IMR-90 (cell line): ENCODE measurements at regions not wholly inside any gene's neighbourhood (a gene's known extent, or its start where the extent isn't known, plus 50 kb on each side); places are given as distances from the start of the nearest gene placed in this dataset.

Experiments used
- ATAC-seq: fragments of 200-7000 bp; cut with Tn5 transposase; 2 replicates; pipeline ENCODE4 v1.9.1; 2020; ENCODE audit warnings: low read depth, mild to moderate bottlenecking, moderate library complexity
- BruUV-seq: library from RNA; stranded (reverse); fragments of 400-500 nt; replicated peaks from 2 replicates; lab custom pipeline; 2021; lab: Mats Ljungman, UMichigan
- CTCF ChIA-PET: fragments of 300-600 bp; formaldehyde crosslinking; extraction: SDS; loops from one replicate; lab custom pipeline; 2021; ENCODE audit warnings: antibody characterized with exemption; lab: Yijun Ruan, JAX
- POLR2A ChIA-PET: fragments of 300-600 bp; sonication (Branson Sonifier 250); formaldehyde crosslinking; loops from one replicate; lab custom pipeline; 2022; ENCODE audit warnings: antibody characterized with exemption; ENCODE audit not compliant: unreplicated experiment; lab: Charles Lee
- DNase-seq: peaks from one replicate; pipeline ENCODE4 v3.0.0; 2013
- H2AFZ ChIP-seq: replicated peaks from 2 replicates; pipeline ENCODE3; 2013; ENCODE audit warnings: low read length, mild to moderate bottlenecking; ENCODE audit not compliant: poor library complexity
- H2AK5ac ChIP-seq: 2 replicates; pipeline ENCODE4 v1.6.1; 2013; ENCODE audit warnings: low read depth, low read length, inconsistent platforms
- H2AK9ac ChIP-seq: replicated peaks from 2 replicates; pipeline ENCODE3; 2013; ENCODE audit warnings: mild to moderate bottlenecking, low read depth, low read length, moderate library complexity; ENCODE audit not compliant: poor library complexity
- H2BK120ac ChIP-seq: 2 replicates; pipeline ENCODE4 v1.6.1; 2013; ENCODE audit warnings: low read depth, low read length, inconsistent platforms
- H2BK15ac ChIP-seq: 3 replicates; pipeline ENCODE4 v1.6.1; 2013; ENCODE audit warnings: low read depth, low read length, inconsistent platforms
- H2BK20ac ChIP-seq: 2 replicates; pipeline ENCODE4 v1.6.1; 2013; ENCODE audit warnings: low read depth, mild to moderate bottlenecking, inconsistent platforms, low read length, moderate library complexity
- H2BK5ac ChIP-seq: 2 replicates; pipeline ENCODE4 v1.6.1; 2013; ENCODE audit warnings: mild to moderate bottlenecking, low read depth, low read length, inconsistent platforms; ENCODE audit not compliant: poor library complexity, severe bottlenecking
- H3K14ac ChIP-seq: replicated peaks from 2 replicates; pipeline ENCODE4 v1.6.1; 2013; ENCODE audit warnings: low read depth, low read length, inconsistent platforms
- H3K18ac ChIP-seq: 2 replicates; pipeline ENCODE4 v1.6.1; 2013; ENCODE audit warnings: low read depth, low read length, control low read depth
- H3K23ac ChIP-seq: 2 replicates; pipeline ENCODE4 v1.6.1; 2013; ENCODE audit warnings: low read depth, low read length, inconsistent platforms
- H3K27ac ChIP-seq: 2 replicates; pipeline ENCODE4 v1.5.1; 2013; ENCODE audit warnings: mild to moderate bottlenecking, control low read depth, low read length; ENCODE audit not compliant: insufficient read depth
- H3K27me3 ChIP-seq: 2 replicates; pipeline ENCODE4 v1.6.1; 2013; ENCODE audit warnings: low read length; ENCODE audit not compliant: control insufficient read depth, insufficient read depth
- H3K36me3 ChIP-seq: 2 replicates; pipeline ENCODE4 v1.6.1; 2013; ENCODE audit warnings: low read length, mixed read lengths; ENCODE audit not compliant: control insufficient read depth, insufficient read depth
- H3K4ac ChIP-seq: 2 replicates; pipeline ENCODE4 v1.6.1; 2013; ENCODE audit warnings: low read depth, low read length, inconsistent platforms
- H3K4me1 ChIP-seq: 2 replicates; pipeline ENCODE4 v1.6.1; 2013; ENCODE audit warnings: low read length, mixed read lengths; ENCODE audit not compliant: control insufficient read depth, insufficient read depth
- H3K4me2 ChIP-seq: 2 replicates; pipeline ENCODE4 v1.6.1; 2013; ENCODE audit warnings: low read depth, mild to moderate bottlenecking, control low read depth, low read length, moderate library complexity
- H3K4me3 ChIP-seq: 2 replicates; pipeline ENCODE4 v1.5.1; 2013; ENCODE audit warnings: low read depth, mild to moderate bottlenecking, control low read depth, low read length, moderate library complexity; ENCODE audit not compliant: insufficient read depth
- H3K56ac ChIP-seq: 2 replicates; pipeline ENCODE4 v1.6.1; 2013; ENCODE audit warnings: low read length, inconsistent platforms; ENCODE audit not compliant: insufficient read depth; ENCODE audit errors: extremely low read depth
- H3K79me1 ChIP-seq, 2 experiments: 2 replicates each; pipeline ENCODE4 v1.6.1; 2013; ENCODE audit warnings: low read length in 2 of 2, inconsistent platforms in 1 of 2, low read depth in 1 of 2
- H3K9ac ChIP-seq: 2 replicates; pipeline ENCODE4 v1.6.1; 2013; ENCODE audit warnings: low read depth, low read length, control low read depth
- H3K9me1 ChIP-seq: 2 replicates; pipeline ENCODE4 v1.6.1; 2013; ENCODE audit warnings: low read length, inconsistent platforms; ENCODE audit not compliant: insufficient read depth
- H3K9me3 ChIP-seq: 2 replicates; pipeline ENCODE4 v1.6.1; 2013; ENCODE audit warnings: low read length; ENCODE audit not compliant: control insufficient read depth, insufficient read depth
- H4K20me1 ChIP-seq: 2 replicates; pipeline ENCODE4 v1.6.1; 2013; ENCODE audit warnings: low read length, inconsistent platforms; ENCODE audit not compliant: insufficient read depth
- H4K5ac ChIP-seq: 2 replicates; pipeline ENCODE4 v1.6.1; 2013; ENCODE audit warnings: mild to moderate bottlenecking, low read depth, low read length, control low read depth
- H4K8ac ChIP-seq, 2 experiments: 2 replicates each; pipeline ENCODE4 v1.6.1; 2013; ENCODE audit warnings: low read depth in 2 of 2, low read length in 2 of 2, control low read depth in 1 of 2, inconsistent platforms in 1 of 2
- H4K91ac ChIP-seq: 2 replicates; pipeline ENCODE4 v1.6.1; 2013; ENCODE audit warnings: low read depth, low read length, inconsistent platforms; ENCODE audit not compliant: insufficient read depth
- BHLHE40 ChIP-seq: fragments of 150-350 bp; IDR thresholded peaks from 2 replicates; pipeline ENCODE4 v1.6.1; 2016; ENCODE audit warnings: mild to moderate bottlenecking, low read depth, low read length
- CEBPB ChIP-seq: IDR thresholded peaks from 2 replicates; pipeline ENCODE4 v1.6.1; 2012; ENCODE audit warnings: low read depth, low read length, improper control_type of control experiment
- CHD1 ChIP-seq: IDR thresholded peaks from 2 replicates; pipeline ENCODE4 v1.6.1; 2012; ENCODE audit warnings: low read depth, low read length, improper control_type of control experiment
- FOS ChIP-seq: fragments of 150-350 bp; IDR thresholded peaks from 2 replicates; pipeline ENCODE4 v1.6.1; 2016; ENCODE audit warnings: low read depth, low read length
- MAFK ChIP-seq: IDR thresholded peaks from 2 replicates; pipeline ENCODE4 v1.6.1; 2012; ENCODE audit warnings: low read depth, low read length, improper control_type of control experiment
- MAZ ChIP-seq: IDR thresholded peaks from 2 replicates; pipeline ENCODE4 v1.6.1; 2012; ENCODE audit warnings: low read depth, mild to moderate bottlenecking, low read length, improper control_type of control experiment, moderate library complexity, borderline replicate concordance
- MXI1 ChIP-seq: IDR thresholded peaks from 2 replicates; pipeline ENCODE4 v1.6.1; 2012; ENCODE audit warnings: low read depth, mild to moderate bottlenecking, low read length, moderate library complexity, borderline replicate concordance
- NFE2L2 ChIP-seq: fragments of 150-350 bp; IDR thresholded peaks from 2 replicates; pipeline ENCODE4 v1.6.1; 2016; ENCODE audit warnings: low read depth, mild to moderate bottlenecking, low read length
- POLR2A ChIP-seq: IDR thresholded peaks from 2 replicates; pipeline ENCODE4 v1.6.1; 2012; ENCODE audit warnings: mild to moderate bottlenecking, low read depth, low read length
- RAD21 ChIP-seq: IDR thresholded peaks from 2 replicates; pipeline ENCODE4 v1.6.1; 2012; ENCODE audit warnings: low read length, improper control_type of control experiment
- RCOR1 ChIP-seq: IDR thresholded peaks from 2 replicates; pipeline ENCODE4 v1.6.1; 2012; ENCODE audit warnings: mild to moderate bottlenecking, low read length, improper control_type of control experiment; ENCODE audit not compliant: insufficient replicate concordance
- RFX5 ChIP-seq: IDR thresholded peaks from 2 replicates; pipeline ENCODE4 v1.8.0; 2012; ENCODE audit warnings: low read depth, mild to moderate bottlenecking, low read length, moderate library complexity
- SMC3 ChIP-seq: fragments of 150-350 bp; IDR thresholded peaks from 2 replicates; pipeline ENCODE4 v1.6.1; 2016; ENCODE audit warnings: low read depth, mild to moderate bottlenecking, antibody characterized with exemption, low read length, moderate library complexity
- WGBS, 2 experiments: methylation state at CpG; one replicate each; pipeline versions ENCODE4 v1.1.5 to v1.1.7; 2013; ENCODE audit warnings: missing lambda C conversion rate in 2 of 2; ENCODE audit not compliant: insufficient read length in 1 of 2; ENCODE audit errors: extremely low coverage in 2 of 2; 5-methylcytosine and 5-hydroxymethylcytosine counted together
- dilution Hi-C: fragments of 300-500 bp; cut with HindIII; formaldehyde crosslinking; loops from one replicate; pipeline ENCODE4 v1.14.3; 2018; ENCODE audit warnings: low sequenced_read_pairs; ENCODE audit not compliant: unreplicated experiment
- in situ Hi-C: fragments of 300-500 bp; cut with MboI; formaldehyde crosslinking; loops from 3 replicates; pipeline ENCODE4 v1.14.3; 2019; ENCODE audit warnings: low sequenced_read_pairs, inconsistent platforms, mixed read lengths
- intact Hi-C: fragments of 100-400 bp; cut with micrococcal nuclease; formaldehyde crosslinking; loops from 2 replicates; pipeline ENCODE4 v1.10.0; 2022
- TF ChIP-seq, protein P1 (sequence below): fragments of 150-350 bp; IDR thresholded peaks from 2 replicates; pipeline ENCODE4 v1.6.1; 2017; ENCODE audit warnings: mild to moderate bottlenecking, antibody characterized with exemption, low read length, low read depth
- TF ChIP-seq, protein P2 (sequence below): conservative IDR thresholded peaks from 2 replicates; pipeline ENCODE4 v1.5.1; 2012; ENCODE audit warnings: mild to moderate bottlenecking, low read depth, low read length, improper control_type of control experiment

DNA sequence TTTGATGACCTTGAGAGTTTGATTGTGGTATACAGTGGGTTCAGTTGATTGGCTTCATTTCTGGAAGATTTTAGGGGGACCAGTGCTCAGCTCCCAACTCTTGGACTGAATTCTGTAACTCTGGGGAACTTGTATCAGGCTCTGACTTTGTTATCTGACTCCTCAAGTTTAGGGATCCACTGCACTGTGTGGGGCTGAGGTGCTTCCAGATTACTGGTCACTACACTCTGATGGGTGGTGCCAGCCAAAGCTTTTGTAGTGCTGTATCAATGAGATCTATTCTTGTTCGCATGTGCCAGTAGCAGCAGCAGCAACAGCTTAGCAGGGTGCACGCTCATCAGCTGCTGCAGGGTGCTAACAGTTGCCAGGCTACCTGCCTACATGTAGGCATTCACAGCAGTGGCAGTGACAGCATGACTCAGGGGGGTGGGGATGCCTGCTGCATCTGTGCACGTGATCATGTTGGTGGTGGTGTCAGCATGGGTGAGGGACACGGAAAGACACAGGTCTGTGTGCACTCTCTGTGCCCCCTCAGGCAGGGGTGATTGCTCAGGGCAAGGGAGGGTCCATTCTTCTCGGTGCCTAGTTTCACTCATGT lies 438.8 kb upstream of the SEMA6A start:
- H3K36me3 ChIP-seq, result no peaks in the 10 kb centered on the region
- H3K9ac ChIP-seq, result no peak overlapping the region
- no peak overlapping the region for H3K56ac ChIP-seq
- no peak overlapping the region for H3K4ac ChIP-seq
- H2AFZ ChIP-seq, result no peak overlapping the region
- no peaks in the 10 kb centered on the region for H3K79me1 ChIP-seq
- no peak overlapping the region for H2BK5ac ChIP-seq
- H3K27me3 ChIP-seq, result no peaks in the 10 kb centered on the region
- no peaks in the 10 kb centered on the region for H3K4me1 ChIP-seq
- no peaks in the 10 kb centered on the region for H4K20me1 ChIP-seq
- dilution Hi-C loops, result no loop called here
- CTCF ChIA-PET, result no interaction called here
- H4K91ac ChIP-seq, result no peak overlapping the region
- no peak overlapping the region for H3K4me3 ChIP-seq
- peaks cover 9% of the 10 kb centered on the region for H3K9me3 ChIP-seq
- no peak overlapping the region for H2AK9ac ChIP-seq
- H3K9me1 ChIP-seq, result no peaks in the 10 kb centered on the region
- no peak for DNase-seq
- POLR2A ChIA-PET, result no interaction called here
- H2BK15ac ChIP-seq, result no peak overlapping the region
- no peak overlapping the region for H4K8ac ChIP-seq
- no peak overlapping the region for H3K23ac ChIP-seq
- intact Hi-C loops, result no loop called here
- no peak overlapping the region for H3K27ac ChIP-seq
- no peak overlapping the region for H3K18ac ChIP-seq
- ATAC-seq, result no peak
- no peak overlapping the region for H2BK120ac ChIP-seq
- no peak overlapping the region for H4K5ac ChIP-seq
- in situ Hi-C loops, result no loop called here
- TF ChIP-seq MAZ, result no peak
- no peak for TF ChIP-seq FOS
- no peak for TF ChIP-seq RFX5
- TF ChIP-seq, protein P1, sequence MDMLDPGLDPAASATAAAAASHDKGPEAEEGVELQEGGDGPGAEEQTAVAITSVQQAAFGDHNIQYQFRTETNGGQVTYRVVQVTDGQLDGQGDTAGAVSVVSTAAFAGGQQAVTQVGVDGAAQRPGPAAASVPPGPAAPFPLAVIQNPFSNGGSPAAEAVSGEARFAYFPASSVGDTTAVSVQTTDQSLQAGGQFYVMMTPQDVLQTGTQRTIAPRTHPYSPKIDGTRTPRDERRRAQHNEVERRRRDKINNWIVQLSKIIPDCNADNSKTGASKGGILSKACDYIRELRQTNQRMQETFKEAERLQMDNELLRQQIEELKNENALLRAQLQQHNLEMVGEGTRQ, result no peak
- TF ChIP-seq, protein P2, sequence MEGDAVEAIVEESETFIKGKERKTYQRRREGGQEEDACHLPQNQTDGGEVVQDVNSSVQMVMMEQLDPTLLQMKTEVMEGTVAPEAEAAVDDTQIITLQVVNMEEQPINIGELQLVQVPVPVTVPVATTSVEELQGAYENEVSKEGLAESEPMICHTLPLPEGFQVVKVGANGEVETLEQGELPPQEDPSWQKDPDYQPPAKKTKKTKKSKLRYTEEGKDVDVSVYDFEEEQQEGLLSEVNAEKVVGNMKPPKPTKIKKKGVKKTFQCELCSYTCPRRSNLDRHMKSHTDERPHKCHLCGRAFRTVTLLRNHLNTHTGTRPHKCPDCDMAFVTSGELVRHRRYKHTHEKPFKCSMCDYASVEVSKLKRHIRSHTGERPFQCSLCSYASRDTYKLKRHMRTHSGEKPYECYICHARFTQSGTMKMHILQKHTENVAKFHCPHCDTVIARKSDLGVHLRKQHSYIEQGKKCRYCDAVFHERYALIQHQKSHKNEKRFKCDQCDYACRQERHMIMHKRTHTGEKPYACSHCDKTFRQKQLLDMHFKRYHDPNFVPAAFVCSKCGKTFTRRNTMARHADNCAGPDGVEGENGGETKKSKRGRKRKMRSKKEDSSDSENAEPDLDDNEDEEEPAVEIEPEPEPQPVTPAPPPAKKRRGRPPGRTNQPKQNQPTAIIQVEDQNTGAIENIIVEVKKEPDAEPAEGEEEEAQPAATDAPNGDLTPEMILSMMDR, result no peak
- TF ChIP-seq SMC3, result no peak
- no peak for TF ChIP-seq BHLHE40
- no peak for TF ChIP-seq RCOR1
- TF ChIP-seq RAD21, result no peak
- no peak for TF ChIP-seq NFE2L2
- TF ChIP-seq POLR2A, result no peak
- TF ChIP-seq CHD1, result no peak
- TF ChIP-seq CEBPB, result no peak
- no peak for TF ChIP-seq MAFK
- no peak for TF ChIP-seq MXI1
- no peak overlapping the region for H2BK20ac ChIP-seq
- no peak overlapping the region for H2AK5ac ChIP-seq
- no TSS peak for BruUV-seq
- H3K4me2 ChIP-seq, result no peak overlapping the region
- no peak overlapping the region for H3K14ac ChIP-seq
- WGBS, 2 experiments, result 20% methylated on average over 1 of the region's 5 CpGs; no CpG with 5 or more reads in 1 of the 2 experiments
